GM23338 (cell line): ENCODE measurements at regions not wholly inside any gene's neighbourhood (a gene's known extent, or its start where the extent isn't known, plus 50 kb on each side); places are given as distances from the start of the nearest gene placed in this dataset.

Experiments used
- ATAC-seq: fragments of 200-7000 bp; cut with Tn5 transposase; 3 replicates; pipeline ENCODE4 v1.9.1; 2020
- DNase-seq: peaks from one replicate; pipeline ENCODE4 v3.0.0-alpha.2; 2015; ENCODE audit warnings: low spot score
- H2AFZ ChIP-seq: fragments of 200-600 bp; sonication (generic); 2 replicates; pipeline ENCODE4 v1.8.0; 2016; ENCODE audit warnings: antibody characterized with exemption, mild to moderate bottlenecking, moderate library complexity
- H3F3A ChIP-seq: fragments of 200-600 bp; sonication (generic); replicated peaks from 2 replicates; pipeline ENCODE4 v1.8.0; 2017; ENCODE audit warnings: antibody characterized with exemption, mixed run types, low read depth
- H3K27ac ChIP-seq: fragments of 200-600 bp; sonication (generic); 2 replicates; pipeline ENCODE4 v1.6.1; 2016; ENCODE audit warnings: low read depth
- H3K27me3 ChIP-seq: fragments of 200-600 bp; sonication (generic); 2 replicates; pipeline ENCODE4 v1.8.0; 2016; ENCODE audit warnings: mild to moderate bottlenecking, mixed run types, moderate library complexity; ENCODE audit not compliant: insufficient read depth
- H3K36me3 ChIP-seq: fragments of 200-600 bp; sonication (generic); 2 replicates; pipeline ENCODE4 v1.8.0; 2016; ENCODE audit warnings: mild to moderate bottlenecking; ENCODE audit not compliant: insufficient read depth
- H3K4me1 ChIP-seq: fragments of 200-600 bp; sonication (generic); 2 replicates; pipeline ENCODE4 v1.8.0; 2016; ENCODE audit warnings: mild to moderate bottlenecking, moderate library complexity; ENCODE audit not compliant: insufficient read depth
- H3K4me2 ChIP-seq: fragments of 200-600 bp; sonication (generic); 2 replicates; pipeline ENCODE4 v1.7.1; 2017; ENCODE audit warnings: mixed run types
- H3K4me3 ChIP-seq: fragments of 200-600 bp; sonication (generic); 2 replicates; pipeline ENCODE4 v1.6.1; 2016; ENCODE audit warnings: mixed run types
- H3K79me2 ChIP-seq: fragments of 200-600 bp; sonication (generic); replicated peaks from 2 replicates; pipeline ENCODE4 v1.8.0; 2017; ENCODE audit warnings: mild to moderate bottlenecking; ENCODE audit not compliant: insufficient read depth
- H3K9me2 ChIP-seq: fragments of 200-600 bp; sonication (generic); 2 replicates; pipeline ENCODE4 v1.8.0; 2017; ENCODE audit not compliant: insufficient read depth
- H4K20me1 ChIP-seq: fragments of 200-600 bp; sonication (generic); replicated peaks from 2 replicates; pipeline ENCODE4 v1.8.0; 2017; ENCODE audit warnings: mild to moderate bottlenecking; ENCODE audit not compliant: insufficient read depth
- H3K27ac Mint-ChIP-seq: 2 replicates; pipeline ENCODE4 v1.8.0; 2020; ENCODE audit warnings: inconsistent platforms, mild to moderate bottlenecking, moderate library complexity, mixed read lengths
- H3K27me3 Mint-ChIP-seq: 3 replicates; pipeline ENCODE4 v1.8.0; 2022; ENCODE audit warnings: low read depth, mild to moderate bottlenecking, moderate library complexity, mixed read lengths, inconsistent platforms; ENCODE audit not compliant: insufficient read depth, poor library complexity
- H3K36me3 Mint-ChIP-seq: 3 replicates; pipeline ENCODE4 v1.8.0; 2021; ENCODE audit warnings: low read depth, mild to moderate bottlenecking, inconsistent platforms, moderate library complexity, mixed read lengths
- H3K4me1 Mint-ChIP-seq: 3 replicates; pipeline ENCODE4 v1.8.0; 2020; ENCODE audit warnings: mild to moderate bottlenecking, inconsistent platforms, mixed read lengths
- H3K4me3 Mint-ChIP-seq: 3 replicates; pipeline ENCODE4 v1.8.0; 2021; ENCODE audit warnings: moderate library complexity, mild to moderate bottlenecking, inconsistent platforms, mixed read lengths
- H3K9me3 Mint-ChIP-seq: 3 replicates; pipeline ENCODE4 v1.8.0; 2020; ENCODE audit warnings: moderate library complexity, mild to moderate bottlenecking, inconsistent platforms, mixed read lengths
- CREB1 ChIP-seq: fragments of 250-450 bp; sonication (Bioruptor Pico); IDR thresholded peaks from 2 replicates; pipeline ENCODE4 v1.5.0; 2020; ENCODE audit warnings: low read depth, mild to moderate bottlenecking, moderate library complexity
- CTCF ChIP-seq, 2 experiments: fragments of 200-600 bp in 1 of 2; sonication (generic) in 1 of 2; conservative IDR thresholded peaks; 2 replicates each; pipeline versions ENCODE4 v1.5.1 to v1.6.1; 2016 to 2017; ENCODE audit warnings: antibody characterized with exemption in 2 of 2, low read depth in 2 of 2, mild to moderate bottlenecking in 2 of 2, moderate library complexity in 1 of 2
- ETS1 ChIP-seq: IDR thresholded peaks from 2 replicates; pipeline ENCODE4 v1.6.1; 2016; ENCODE audit warnings: antibody characterized with exemption
- EZH2 ChIP-seq: fragments of 200-600 bp; sonication (generic); IDR thresholded peaks from one replicate; pipeline ENCODE4 v1.8.0; 2017; ENCODE audit warnings: antibody characterized with exemption, mild to moderate bottlenecking, low read depth; ENCODE audit not compliant: unreplicated experiment
- EZH2phosphoT487 ChIP-seq: fragments of 200-600 bp; sonication (generic); IDR thresholded peaks from one replicate; pipeline ENCODE4 v1.8.1; 2018; ENCODE audit warnings: antibody characterized with exemption; ENCODE audit not compliant: unreplicated experiment
- JUNB ChIP-seq: IDR thresholded peaks from one replicate; pipeline ENCODE4 v1.6.1; 2016; ENCODE audit warnings: antibody characterized with exemption; ENCODE audit not compliant: unreplicated experiment
- NANOG ChIP-seq: IDR thresholded peaks from 2 replicates; pipeline ENCODE4 v1.6.1; 2016; ENCODE audit warnings: antibody characterized with exemption, borderline replicate concordance
- POLR2AphosphoS5 ChIP-seq: IDR thresholded peaks from 2 replicates; pipeline ENCODE4 v1.6.1; 2016; ENCODE audit warnings: antibody characterized with exemption, low read depth
- REST ChIP-seq: IDR thresholded peaks from one replicate; pipeline ENCODE4 v1.6.1; 2018; ENCODE audit warnings: antibody characterized with exemption; ENCODE audit not compliant: unreplicated experiment
- STAT1 ChIP-seq: IDR thresholded peaks from one replicate; pipeline ENCODE4 v1.6.1; 2016; ENCODE audit warnings: antibody characterized with exemption; ENCODE audit not compliant: unreplicated experiment
- ZNF114 ChIP-seq: fragments of 250-450 bp; sonication (Bioruptor Pico); IDR thresholded peaks from 2 replicates; pipeline ENCODE4 v1.5.0; 2020; ENCODE audit warnings: mild to moderate bottlenecking, moderate library complexity
- ZNF331 ChIP-seq: fragments of 250-450 bp; sonication (Bioruptor Pico); IDR thresholded peaks from 2 replicates; pipeline ENCODE4 v1.5.0; 2020; ENCODE audit warnings: low read depth, mild to moderate bottlenecking, moderate library complexity
- ZNF462 ChIP-seq: fragments of 250-450 bp; sonication (Bioruptor Pico); IDR thresholded peaks from 2 replicates; pipeline ENCODE4 v1.5.0; 2020; ENCODE audit warnings: mild to moderate bottlenecking, moderate library complexity

DNA sequence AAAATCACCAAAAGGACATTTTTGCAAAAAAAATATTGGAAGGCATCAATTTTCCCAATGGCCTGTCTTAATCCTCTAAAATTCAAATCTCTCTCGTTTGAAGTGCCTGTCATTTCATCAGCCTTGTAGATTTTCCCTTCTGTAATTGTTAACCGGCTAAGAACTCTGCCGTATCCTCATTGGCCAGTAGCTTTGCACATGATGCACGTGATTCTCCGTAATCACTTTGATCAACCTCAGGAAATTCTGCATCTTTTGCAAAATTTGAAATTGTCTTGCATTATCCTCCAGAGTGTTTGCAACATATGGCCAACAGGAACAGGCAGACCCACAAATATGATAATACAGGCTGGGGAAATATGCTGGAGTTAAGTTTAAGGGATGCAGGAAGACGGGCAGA lies 184.2 kb upstream of the RPL38 start:
- DNase-seq: no peak
- Histone ChIP-seq H3K4me2 (no peak overlapping the region), H3K36me3 (no peaks in the 10 kb centered on the region), H3K4me1 (no peaks in the 10 kb centered on the region), H3K9me2 (0 out of 2 replicates have a peak, but pooled peaks cover 2% of the 10 kb centered on the region), H3K79me2 (no peaks in the 10 kb centered on the region), H3K4me3 (no peak overlapping the region), H3F3A (no peaks in the 10 kb centered on the region), H3K27me3 (no peaks in the 10 kb centered on the region), H2AFZ (no peak overlapping the region), H3K27ac (no peak overlapping the region), H4K20me1 (no peaks in the 10 kb centered on the region)
- no peak overlapping the region for H3K4me3 Mint-ChIP-seq
- H3K4me1 Mint-ChIP-seq: no peaks in the 10 kb centered on the region; the same call in 2 of the 3 replicates
- H3K9me3 Mint-ChIP-seq: no peaks in the 10 kb centered on the region
- no peaks in the 10 kb centered on the region; the same call in 2 of the 3 replicates for H3K36me3 Mint-ChIP-seq
- TF ChIP-seq REST: no peak
- no peak for TF ChIP-seq ZNF114 (CRISPR knock-in tag)
- TF ChIP-seq CREB1 (CRISPR knock-in tag): no peak
- no peak for TF ChIP-seq JUNB
- TF ChIP-seq EZH2phosphoT487: no peak
- no peak for TF ChIP-seq ZNF331 (CRISPR knock-in tag)
- TF ChIP-seq ZNF462: no peak
- TF ChIP-seq EZH2: no peak
- no peak for TF ChIP-seq POLR2AphosphoS5
- TF ChIP-seq ETS1: no peak
- no peak for TF ChIP-seq NANOG
- TF ChIP-seq CTCF (conservative IDR thresholded peaks at IDR 0.05; ENCODE audit: low read depth in 2 of 2): no peak
- TF ChIP-seq STAT1: no peak
- peaks cover 2% of the 10 kb centered on the region for H3K27me3 Mint-ChIP-seq
- ATAC-seq: no peak
- H3K27ac Mint-ChIP-seq: no peak overlapping the region
